GM19463 (cell line): ENCODE measurements at regions not wholly inside any gene's neighbourhood (a gene's known extent, or its start where the extent isn't known, plus 50 kb on each side); places are given as distances from the start of the nearest gene placed in this dataset.
"Not testable (repeated sequence)": the region's sequence is repeated elsewhere in the genome, so short reads cannot be mapped to it uniquely, and the experiment has no call there.

Source experiments
- ATAC-seq: cut with Tn5 transposase; IDR thresholded peaks from one replicate; pipeline ENCODE4 v1.9.1; 2021; ENCODE audit warnings: mild to moderate bottlenecking, moderate library complexity; ENCODE audit not compliant: unreplicated experiment

- ATAC-seq: no peak
These were observed 183.7 kb downstream of the TAF11L14 start for GRCh38 chr5:17817990-17818389.

GRCh38 chr5:17819783-17820182 lies 185.5 kb downstream of the TAF11L14 start:
- no peak for ATAC-seq

GRCh38 chr5:17828681-17829080 lies 194.4 kb downstream of the TAF11L14 start:
- no peak for ATAC-seq

- no peak for ATAC-seq
These were observed 195.2 kb downstream of the TAF11L14 start for GRCh38 chr5:17829456-17829855.

GRCh38 chr5:17831279-17831678 lies 197.0 kb downstream of the TAF11L14 start:
- ATAC-seq: no peak

- no peak for ATAC-seq
These were observed 198.9 kb downstream of the TAF11L14 start for GRCh38 chr5:17832949-17833745.

- ATAC-seq: no peak
These were observed 203.5 kb downstream of the TAF11L14 start for GRCh38 chr5:17837757-17838156.

- ATAC-seq: no peak
These were observed 204.2 kb downstream of the TAF11L14 start for GRCh38 chr5:17838469-17838868.

- no peak for ATAC-seq
These were observed 205.6 kb downstream of the TAF11L14 start for GRCh38 chr5:17839848-17840247.

GRCh38 chr5:17846496-17846895 lies 212.2 kb downstream of the TAF11L14 start:
- no peak for ATAC-seq

GRCh38 chr5:17847286-17847685 lies 213.0 kb downstream of the TAF11L14 start:
- ATAC-seq: no peak

GRCh38 chr5:17852111-17852510 lies 217.9 kb downstream of the TAF11L14 start:
- no peak for ATAC-seq

- no peak for ATAC-seq
These were observed 218.5 kb downstream of the TAF11L14 start for GRCh38 chr5:17852740-17853139.

GRCh38 chr5:17854901-17855300 lies 220.6 kb downstream of the TAF11L14 start:
- no peak for ATAC-seq

- no peak for ATAC-seq
These were observed 226.5 kb downstream of the TAF11L14 start for GRCh38 chr5:17860660-17861315.

GRCh38 chr5:17864903-17865302 lies 230.6 kb downstream of the TAF11L14 start:
- not testable (repeated sequence) for ATAC-seq

- not testable (repeated sequence) for ATAC-seq
These were observed 231.7 kb downstream of the TAF11L14 start for GRCh38 chr5:17865966-17866365.

- ATAC-seq: no peak
These were observed 237.9 kb downstream of the TAF11L14 start for GRCh38 chr5:17872204-17872603.

- ATAC-seq: no peak
These were observed 244.3 kb downstream of the TAF11L14 start for GRCh38 chr5:17878541-17878940.

GRCh38 chr5:17879276-17879675 lies 245.0 kb downstream of the TAF11L14 start:
- ATAC-seq: no peak

GRCh38 chr5:17880869-17881268 lies 246.6 kb downstream of the TAF11L14 start:
- ATAC-seq: no peak

GRCh38 chr5:17882760-17883488 lies 248.7 kb downstream of the TAF11L14 start:
- ATAC-seq: no peak
